Stimulated activated CD4-positive, alpha-beta T cell treated with anti-CD3 and anti-CD28 coated beads, Interleukin-15, amount 100 ng/mL, for 48 hours (primary cell): ENCODE measurements at regions not wholly inside any gene's neighbourhood (a gene's known extent, or its start where the extent isn't known, plus 50 kb on each side); places are given as distances from the start of the nearest gene placed in this dataset.
"Not testable (repeated sequence)": the region's sequence is repeated elsewhere in the genome, so short reads cannot be mapped to it uniquely, and the experiment has no call there.

ENCODE experiments used
- DNase-seq, 2 donors: peaks; one replicate each; pipeline ENCODE4 v3.0.0-alpha.2; 2020; ENCODE audit warnings: low read depth in 2 of 2

GRCh38 chr2:53366543-53366942 lies 401.1 kb upstream of the CHAC2 start:
- DNase-seq: no peak

GRCh38 chr2:53362934-53363333 lies 404.7 kb upstream of the CHAC2 start:
- no peak for DNase-seq

DNA sequence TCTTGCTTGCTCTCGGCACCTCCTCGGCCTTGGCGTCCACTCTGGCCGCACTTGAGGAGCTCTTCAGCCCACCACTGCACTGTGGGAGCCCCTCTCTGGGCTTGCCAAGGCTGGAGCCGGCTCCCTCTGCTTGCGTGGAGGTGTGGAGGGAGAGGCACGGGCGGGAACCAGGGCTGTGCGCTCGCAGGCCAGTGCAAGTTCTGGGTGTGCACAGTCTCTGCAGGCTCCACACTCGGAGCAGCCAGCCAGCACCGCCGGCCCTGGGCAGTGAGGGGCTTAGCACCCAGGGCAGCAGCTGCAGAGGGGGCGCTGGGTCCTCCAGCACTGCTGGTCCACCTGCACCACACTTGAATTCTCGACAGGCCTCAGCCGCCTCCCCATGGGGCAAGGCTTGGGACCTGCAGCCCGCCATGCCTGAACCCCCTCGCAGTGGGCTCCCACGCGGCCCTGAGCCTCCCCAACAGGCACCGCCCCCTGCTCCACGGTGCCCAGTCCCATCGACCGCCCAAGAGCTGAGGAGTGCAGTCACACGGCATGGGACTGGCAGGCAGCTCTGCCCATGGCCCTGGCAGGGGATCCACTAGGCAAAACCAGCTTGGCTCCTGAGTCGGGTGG lies 411.2 kb upstream of the CHAC2 start:
- no peak for DNase-seq

DNA sequence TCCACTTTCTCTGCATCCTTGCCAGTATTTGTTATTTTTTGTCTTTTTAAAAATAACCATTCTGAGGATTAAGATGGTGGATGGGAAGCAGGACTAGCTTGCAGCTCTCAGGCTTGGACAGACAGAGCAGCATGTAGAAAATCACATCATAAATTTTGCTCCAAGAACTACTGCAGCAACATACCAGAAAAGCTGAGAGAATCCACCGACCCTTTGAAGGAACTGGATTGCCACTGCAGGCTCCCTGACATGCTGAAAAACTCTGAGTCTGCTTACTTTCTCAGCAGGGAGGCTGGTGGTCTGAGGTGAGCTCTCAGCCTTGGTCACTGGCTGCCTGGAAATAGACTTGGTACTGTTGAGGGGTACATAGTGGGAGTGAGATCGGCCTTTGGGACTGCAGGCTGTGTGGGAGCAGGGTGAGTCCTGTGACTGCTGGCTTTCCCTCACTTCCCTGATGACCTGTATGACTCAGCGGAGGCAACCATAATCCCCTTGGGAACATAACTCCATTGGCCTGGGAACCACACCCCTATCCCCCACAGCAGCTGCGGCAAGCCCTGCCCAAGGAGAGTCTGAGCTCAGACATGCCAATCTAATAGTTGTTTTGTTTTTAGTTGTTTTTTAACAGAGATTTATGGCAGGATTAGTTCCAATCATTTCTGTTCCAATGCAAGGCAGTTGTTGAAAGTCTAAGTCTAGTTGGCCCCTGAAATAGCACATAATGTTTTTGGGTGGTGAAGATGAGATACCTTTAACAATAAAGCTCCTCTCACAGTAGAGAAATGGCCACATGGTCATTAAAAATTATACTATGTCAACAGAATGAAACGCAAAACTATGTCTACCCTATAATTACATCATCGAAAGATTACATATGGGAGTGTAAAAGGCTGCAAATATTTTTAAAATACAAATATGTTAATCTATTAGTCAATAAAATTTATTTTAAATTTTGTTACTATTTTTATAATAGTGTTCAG lies 414.2 kb upstream of the CHAC2 start:
- DNase-seq: no peak

DNA sequence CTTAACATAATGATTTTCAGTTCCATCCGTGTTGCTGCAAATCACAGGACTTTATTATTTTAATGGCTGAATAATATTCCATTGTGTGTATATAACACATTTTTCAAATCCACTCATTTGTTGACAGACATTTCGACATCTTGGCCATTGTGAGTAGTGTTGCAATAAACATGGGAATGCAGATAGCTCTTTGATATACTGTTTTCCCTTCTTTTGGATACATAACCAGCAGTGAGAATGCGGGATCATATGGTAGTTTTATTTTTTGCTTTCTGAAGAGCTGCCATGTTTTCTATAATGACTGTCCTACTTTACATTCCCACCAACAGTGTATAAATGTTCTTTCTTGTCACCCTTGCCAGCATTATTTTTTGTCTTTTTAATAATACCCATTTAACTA lies 420.3 kb upstream of the CHAC2 start:
- no peak for DNase-seq

GRCh38 chr2:53342248-53342647 lies 425.4 kb upstream of the CHAC2 start:
- DNase-seq: no peak

- DNase-seq: no peak
Observed at GRCh38 chr2:53334610-53335009, 433.0 kb upstream of the CHAC2 start.

- no peak for DNase-seq
Observed at GRCh38 chr2:53331667-53332066, 435.9 kb upstream of the CHAC2 start.

GRCh38 chr2:53317861-53318260 lies 449.7 kb upstream of the CHAC2 start:
- DNase-seq: no peak

DNA sequence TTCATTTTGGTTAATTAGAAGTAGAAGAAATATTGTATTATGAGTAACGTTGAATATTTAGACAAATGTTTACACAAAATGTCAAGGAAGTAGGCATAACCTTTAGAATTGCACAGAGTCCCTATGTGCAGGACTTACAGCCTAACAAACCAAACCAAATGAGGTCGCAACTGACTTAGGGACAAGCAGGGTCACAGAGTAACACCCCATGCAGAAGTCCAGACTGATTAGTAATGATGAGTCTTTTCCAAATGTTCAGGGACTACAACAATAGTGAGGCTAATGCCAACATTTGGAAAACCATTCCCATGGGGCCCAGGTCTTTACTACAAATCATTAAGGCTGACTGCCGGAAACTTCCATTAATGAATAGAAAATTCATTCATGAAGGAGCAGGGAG lies 452.5 kb upstream of the CHAC2 start:
- DNase-seq: no peak

GRCh38 chr2:53314718-53315117 lies 452.9 kb upstream of the CHAC2 start:
- no peak for DNase-seq

GRCh38 chr2:53313644-53314043 lies 454.0 kb upstream of the CHAC2 start:
- not testable (repeated sequence) for DNase-seq

- no peak for DNase-seq
Observed at GRCh38 chr2:53312721-53313120, 454.9 kb upstream of the CHAC2 start.

DNA sequence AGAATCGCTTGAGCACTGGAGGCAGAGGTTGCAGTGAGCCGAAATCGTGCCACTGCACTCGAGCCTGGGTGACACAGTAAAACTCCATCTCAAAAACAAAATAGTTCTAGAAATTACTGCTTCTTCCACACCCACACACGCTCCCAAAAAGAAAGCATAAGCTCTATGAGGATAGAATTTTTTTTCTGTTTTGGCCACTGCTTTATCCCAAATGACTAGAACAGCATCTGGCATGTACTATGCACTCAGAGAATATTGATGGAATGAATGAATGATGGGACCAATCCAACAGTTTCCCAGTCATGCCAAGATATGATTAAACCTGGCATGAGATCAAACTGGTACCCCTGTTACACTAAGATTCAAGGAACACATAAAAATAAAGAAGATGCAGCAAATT lies 455.4 kb upstream of the CHAC2 start:
- DNase-seq: no peak

GRCh38 chr2:53303012-53303578 lies 464.5 kb upstream of the CHAC2 start:
- no peak for DNase-seq

DNA sequence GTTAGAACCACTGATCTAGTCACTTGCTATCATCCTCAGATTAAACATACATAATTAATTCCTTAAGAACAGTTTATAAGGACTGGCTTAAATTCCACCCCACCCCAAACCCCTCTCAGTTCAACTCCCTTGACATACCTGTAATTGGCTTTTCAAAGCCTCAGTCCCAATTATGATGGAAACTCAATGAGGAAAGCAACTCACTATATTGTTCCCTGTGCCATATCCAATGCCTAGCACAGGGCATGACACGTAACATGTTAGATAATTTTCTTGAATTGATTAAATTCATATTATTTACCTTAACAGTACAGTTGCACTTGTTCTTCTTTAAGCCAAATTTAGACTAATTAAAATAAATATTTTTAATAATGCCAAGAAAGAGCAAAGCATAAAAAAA lies 465.1 kb upstream of the CHAC2 start:
- no peak for DNase-seq

DNA sequence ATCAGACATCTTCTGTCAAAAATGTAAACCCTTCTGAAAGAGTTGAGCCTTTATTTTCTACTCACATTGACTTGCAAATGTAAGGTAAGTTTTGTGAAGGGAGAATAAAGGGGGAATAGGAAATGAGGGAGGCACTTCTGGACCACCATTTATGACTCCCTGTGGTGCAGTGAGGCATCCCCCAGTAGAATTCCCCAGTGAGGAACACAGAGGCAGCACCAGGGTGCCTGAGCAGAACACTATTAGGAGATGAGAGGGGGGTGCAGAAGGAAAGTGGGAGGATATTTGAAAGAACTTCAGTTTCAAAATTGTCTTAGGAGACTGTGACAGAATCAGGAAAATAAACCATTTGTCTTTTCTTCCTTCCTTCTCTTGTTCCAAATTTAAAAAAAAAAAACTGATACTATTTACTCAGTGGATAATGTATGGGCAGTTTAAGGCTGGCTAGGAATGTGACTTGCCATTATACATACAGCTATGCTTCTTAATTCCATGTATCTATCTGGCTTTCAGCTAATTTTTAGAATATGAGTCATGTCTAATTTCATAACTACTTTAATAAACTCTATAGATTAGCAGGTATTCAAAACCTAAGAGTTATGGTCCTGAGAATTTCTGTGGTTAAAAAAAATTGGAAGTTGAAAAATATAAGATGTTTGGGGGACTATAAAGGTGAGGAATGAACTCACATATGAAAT lies 478.1 kb upstream of the CHAC2 start:
- DNase-seq: no peak

- no peak for DNase-seq
Observed at GRCh38 chr2:53286345-53286744, 481.3 kb upstream of the CHAC2 start.

DNA sequence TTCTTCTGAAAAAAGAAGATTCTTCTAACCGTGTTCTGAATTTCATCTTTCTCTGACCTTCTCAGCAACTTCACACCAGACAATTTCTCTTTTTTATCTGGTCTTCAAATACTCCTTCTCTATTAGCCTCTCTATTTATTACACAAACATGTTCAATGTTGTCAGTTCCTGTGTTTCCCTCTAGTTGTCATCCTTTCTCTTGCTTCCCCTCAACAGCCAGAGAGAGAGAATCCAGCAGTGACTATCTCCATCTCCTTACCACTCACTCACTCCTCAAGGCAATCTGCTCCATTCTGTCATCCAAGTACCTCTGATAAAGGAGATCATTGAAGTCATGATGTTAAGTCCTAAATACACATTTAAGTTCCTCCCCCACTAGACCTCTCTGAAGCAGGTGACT lies 491.9 kb upstream of the CHAC2 start:
- DNase-seq: no peak

GRCh38 chr2:53268626-53269025 lies 499.0 kb upstream of the CHAC2 start:
- DNase-seq: no peak

DNA sequence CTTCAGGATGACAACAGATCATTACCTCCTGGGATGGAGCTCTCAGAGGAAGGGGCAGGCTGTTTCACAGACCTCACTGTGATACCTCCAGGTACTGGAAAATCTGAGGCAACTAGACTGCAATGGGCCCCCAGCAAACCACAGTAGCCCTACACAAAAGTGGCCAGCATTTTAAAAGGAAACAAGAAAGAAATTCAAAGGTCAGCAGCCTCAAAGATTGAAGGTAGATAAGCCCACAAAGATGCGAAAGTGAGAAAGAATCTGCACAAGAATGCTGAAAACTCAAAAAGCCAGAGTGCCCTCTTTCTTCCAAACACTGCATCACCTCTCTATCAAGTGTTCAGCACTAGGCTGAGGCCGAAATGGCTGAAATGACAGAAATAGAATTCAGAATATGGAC lies 499.5 kb upstream of the CHAC2 start:
- no peak for DNase-seq

DNA sequence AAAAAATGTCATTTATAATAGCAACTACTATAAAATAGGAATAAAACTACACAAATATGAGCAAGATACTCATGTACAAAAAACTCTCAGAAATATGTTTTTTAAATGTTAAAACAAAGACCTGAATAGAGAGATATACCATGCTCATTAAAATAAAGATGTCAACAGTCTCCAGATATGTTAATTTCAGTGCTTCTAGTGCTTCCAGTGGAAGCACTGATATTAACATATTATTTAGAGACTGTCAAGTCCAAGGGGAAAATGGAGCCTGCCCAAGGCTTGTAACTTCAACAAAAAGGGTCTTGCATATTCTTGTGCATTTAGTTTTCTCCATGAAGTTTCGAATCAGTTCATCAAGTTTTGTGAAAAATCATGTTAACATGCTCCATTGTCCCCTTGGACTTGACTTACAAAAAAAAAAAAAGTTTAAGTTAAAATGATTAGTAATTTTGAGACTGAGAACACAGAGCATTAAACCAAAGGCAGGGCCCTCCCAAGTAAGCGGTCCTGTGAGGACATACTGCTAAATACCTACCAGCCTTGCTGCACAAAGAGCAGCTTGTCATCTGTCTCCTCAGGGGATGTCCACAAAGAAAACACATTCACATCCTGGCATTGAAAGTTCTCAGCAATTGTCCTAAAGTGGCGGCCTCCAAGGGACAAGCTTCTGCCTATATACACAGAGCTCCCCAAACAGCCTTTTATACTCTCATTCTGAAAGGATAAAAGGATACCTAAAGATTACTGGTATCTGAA lies 501.9 kb upstream of the CHAC2 start:
- DNase-seq: no peak
